Trophoblast cell (in vitro differentiated cells and primary cell): ENCODE measurements at regions not wholly inside any gene's neighbourhood (a gene's known extent, or its start where the extent isn't known, plus 50 kb on each side); places are given as distances from the start of the nearest gene placed in this dataset.
A peak's percentile ranks its signal among the peaks of the same experiment; 100 is the strongest.

Experiments used
- DNase-seq, 2 donors: peaks; one replicate each; pipeline ENCODE4 v3.0.0-alpha.2; 2016
- H2AFZ ChIP-seq: 2 replicates; pipeline ENCODE4 v1.6.1; 2013; ENCODE audit warnings: low read length, moderate library complexity, mild to moderate bottlenecking; ENCODE audit not compliant: insufficient read depth, poor library complexity
- H2AK5ac ChIP-seq: 2 replicates; pipeline ENCODE4 v1.6.1; 2013; ENCODE audit warnings: mild to moderate bottlenecking, low read length
- H2BK120ac ChIP-seq: 2 replicates; pipeline ENCODE4 v1.6.1; 2013; ENCODE audit warnings: low read length, mild to moderate bottlenecking, moderate library complexity; ENCODE audit not compliant: insufficient read depth, poor library complexity
- H2BK12ac ChIP-seq: 2 replicates; pipeline ENCODE4 v1.6.1; 2013; ENCODE audit warnings: mild to moderate bottlenecking, low read length, moderate library complexity
- H2BK5ac ChIP-seq: 2 replicates; pipeline ENCODE4 v1.6.1; 2013; ENCODE audit warnings: low read length, low read depth, moderate library complexity, mild to moderate bottlenecking; ENCODE audit not compliant: poor library complexity
- H3K14ac ChIP-seq: 2 replicates; pipeline ENCODE4 v1.6.1; 2013; ENCODE audit warnings: mild to moderate bottlenecking, low read length
- H3K18ac ChIP-seq: 2 replicates; pipeline ENCODE4 v1.6.1; 2013; ENCODE audit warnings: mild to moderate bottlenecking, low read length
- H3K23ac ChIP-seq: 2 replicates; pipeline ENCODE4 v1.6.1; 2013; ENCODE audit warnings: low read length
- H3K27ac ChIP-seq: 2 replicates; pipeline ENCODE4 v1.5.1; 2013; ENCODE audit warnings: low read depth, mild to moderate bottlenecking, inconsistent platforms, low read length, moderate library complexity
- H3K27me3 ChIP-seq: 2 replicates; pipeline ENCODE4 v1.6.1; 2013; ENCODE audit warnings: inconsistent platforms, mild to moderate bottlenecking, low read length, moderate library complexity; ENCODE audit not compliant: insufficient read depth
- H3K36me3 ChIP-seq, 2 experiments: 1 replicate in 1 of 2; 2 replicates in 1 of 2; pipeline ENCODE4 v1.6.1; 2013; ENCODE audit warnings: low read length in 2 of 2, mild to moderate bottlenecking in 2 of 2, moderate library complexity in 1 of 2; ENCODE audit not compliant: insufficient read depth in 2 of 2, control insufficient read depth in 1 of 2
- H3K4ac ChIP-seq: 2 replicates; pipeline ENCODE4 v1.6.1; 2013; ENCODE audit warnings: low read depth, mild to moderate bottlenecking, low read length, moderate library complexity
- H3K4me1 ChIP-seq, 2 experiments: 1 replicate in 1 of 2; 2 replicates in 1 of 2; pipeline ENCODE4 v1.6.1; 2013; ENCODE audit warnings: low read length in 2 of 2, mild to moderate bottlenecking in 2 of 2, moderate library complexity in 1 of 2; ENCODE audit not compliant: insufficient read depth in 2 of 2, control insufficient read depth in 1 of 2
- H3K4me2 ChIP-seq: 2 replicates; pipeline ENCODE4 v1.6.1; 2013; ENCODE audit warnings: inconsistent platforms, mild to moderate bottlenecking, low read length, moderate library complexity
- H3K4me3 ChIP-seq: 2 replicates; pipeline ENCODE4 v1.5.1; 2013; ENCODE audit warnings: mild to moderate bottlenecking, low read depth, low read length, inconsistent platforms
- H3K79me1 ChIP-seq: one replicate; pipeline ENCODE4 v1.6.1; 2013; ENCODE audit warnings: low read length
- H3K79me2 ChIP-seq: 2 replicates; pipeline ENCODE4 v1.6.1; 2013; ENCODE audit warnings: low read length, mild to moderate bottlenecking; ENCODE audit not compliant: control insufficient read depth, insufficient read depth, poor library complexity
- H3K9ac ChIP-seq: 2 replicates; pipeline ENCODE4 v1.6.1; 2013; ENCODE audit warnings: mild to moderate bottlenecking, low read length
- H3K9me3 ChIP-seq: 2 replicates; pipeline ENCODE4 v1.6.1; 2013; ENCODE audit warnings: low read depth, mild to moderate bottlenecking, control low read depth, inconsistent platforms, low read length; ENCODE audit not compliant: insufficient read depth
- H4K12ac ChIP-seq: 2 replicates; pipeline ENCODE4 v1.6.1; 2013; ENCODE audit warnings: low read depth, mild to moderate bottlenecking, low read length, moderate library complexity
- H4K8ac ChIP-seq: 2 replicates; pipeline ENCODE4 v1.6.1; 2013; ENCODE audit warnings: low read depth, mild to moderate bottlenecking, low read length, moderate library complexity
- H4K91ac ChIP-seq: one replicate; pipeline ENCODE4 v1.6.1; 2013; ENCODE audit warnings: low read depth, mild to moderate bottlenecking, low read length, moderate library complexity
- WGBS: extraction: QIAGEN DNeasy Blood & Tissue Kit; methylation state at CpG from one replicate; pipeline ENCODE4 v1.1.7; 2013; ENCODE audit warnings: missing lambda C conversion rate; ENCODE audit not compliant: insufficient read length, insufficient coverage; ENCODE audit errors: extremely low coverage; 5-methylcytosine and 5-hydroxymethylcytosine counted together

DNA sequence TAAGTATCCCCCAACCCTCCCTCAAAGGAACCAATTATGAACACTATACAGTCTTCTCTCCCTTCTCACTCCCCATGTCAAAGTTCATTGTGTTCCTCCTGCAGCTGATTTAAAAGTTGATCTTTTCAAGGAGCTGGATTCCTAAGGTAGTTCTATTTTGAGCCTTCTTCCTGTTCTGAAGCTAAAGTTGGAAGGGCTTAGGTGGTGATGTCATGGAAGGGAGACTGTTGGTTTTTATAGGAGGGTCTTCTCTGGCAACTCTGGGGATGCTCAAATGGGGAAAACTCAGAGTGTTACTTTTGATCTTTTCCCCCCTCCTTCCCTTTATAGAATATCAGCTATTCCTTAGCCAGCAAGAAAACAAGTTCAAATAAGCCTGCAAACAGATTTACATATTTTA is 83.0 kb upstream of the AK4 start:
- H3K9ac ChIP-seq, result no peak overlapping the region

GRCh38 chr1:65065524-65066418 is 82.2 kb upstream of the AK4 start:
- H3K4me1 ChIP-seq, result peaks cover 0 to 4% of the 10 kb centered on the region in 2 experiments
- H3K36me3 ChIP-seq, result no peaks in the 10 kb centered on the region
- no peak overlapping the region for H2AK5ac ChIP-seq
- H2AFZ ChIP-seq, result no peak overlapping the region
- no peak overlapping the region for H4K91ac ChIP-seq
- no CpG with 5 or more reads among the region's 16 CpGs for WGBS
- no peak overlapping the region for H2BK5ac ChIP-seq
- no peak overlapping the region for H2BK120ac ChIP-seq
- peaks cover 9% of the 10 kb centered on the region for H3K27me3 ChIP-seq
- H3K27ac ChIP-seq, result no peak overlapping the region
- peak; percentile 86 to 89 for DNase-seq
- H3K4me2 ChIP-seq, result peak overlapping the region; percentile 97
- no peak overlapping the region for H3K4ac ChIP-seq
- H3K9me3 ChIP-seq, result no peaks in the 10 kb centered on the region
- no peak overlapping the region for H3K14ac ChIP-seq
- no peak overlapping the region for H3K23ac ChIP-seq
- no peaks in the 10 kb centered on the region for H3K79me2 ChIP-seq
- H4K8ac ChIP-seq, result no peak overlapping the region
- H3K18ac ChIP-seq, result no peak overlapping the region
- H2BK12ac ChIP-seq, result no peak overlapping the region
- H3K4me3 ChIP-seq, result no peak overlapping the region
- H4K12ac ChIP-seq, result no peak overlapping the region
- no peak overlapping the region for H3K9ac ChIP-seq
- peaks cover 1% of the 10 kb centered on the region for H3K79me1 ChIP-seq

More for the DNA sequence above, 83.0 kb upstream of the AK4 start:
- Histone ChIP-seq H2BK120ac (no peak overlapping the region), H3K4me3 (no peak overlapping the region), H3K23ac (no peak overlapping the region), H3K4me1 (peaks cover 0 to 4% of the 10 kb centered on the region in 2 experiments), H2BK5ac (no peak overlapping the region), H3K27ac (no peak overlapping the region), H3K4me2 (no peak overlapping the region), H4K91ac (no peak overlapping the region), H2AK5ac (no peak overlapping the region), H3K18ac (no peak overlapping the region), H3K27me3 (peaks cover 9% of the 10 kb centered on the region), H3K36me3 (no peaks in the 10 kb centered on the region), H3K79me2 (no peaks in the 10 kb centered on the region), H4K8ac (no peak overlapping the region), H3K9me3 (no peaks in the 10 kb centered on the region), H2AFZ (no peak overlapping the region), H3K14ac (no peak overlapping the region), H4K12ac (no peak overlapping the region), H2BK12ac (no peak overlapping the region), H3K79me1 (peaks cover 1% of the 10 kb centered on the region), H3K4ac (no peak overlapping the region)
- no peak for DNase-seq

GRCh38 chr1:65066419-65066765 is 81.6 kb upstream of the AK4 start:
- no CpG with 5 or more reads among the region's 33 CpGs for whole genome bisulfite sequencing

DNA sequence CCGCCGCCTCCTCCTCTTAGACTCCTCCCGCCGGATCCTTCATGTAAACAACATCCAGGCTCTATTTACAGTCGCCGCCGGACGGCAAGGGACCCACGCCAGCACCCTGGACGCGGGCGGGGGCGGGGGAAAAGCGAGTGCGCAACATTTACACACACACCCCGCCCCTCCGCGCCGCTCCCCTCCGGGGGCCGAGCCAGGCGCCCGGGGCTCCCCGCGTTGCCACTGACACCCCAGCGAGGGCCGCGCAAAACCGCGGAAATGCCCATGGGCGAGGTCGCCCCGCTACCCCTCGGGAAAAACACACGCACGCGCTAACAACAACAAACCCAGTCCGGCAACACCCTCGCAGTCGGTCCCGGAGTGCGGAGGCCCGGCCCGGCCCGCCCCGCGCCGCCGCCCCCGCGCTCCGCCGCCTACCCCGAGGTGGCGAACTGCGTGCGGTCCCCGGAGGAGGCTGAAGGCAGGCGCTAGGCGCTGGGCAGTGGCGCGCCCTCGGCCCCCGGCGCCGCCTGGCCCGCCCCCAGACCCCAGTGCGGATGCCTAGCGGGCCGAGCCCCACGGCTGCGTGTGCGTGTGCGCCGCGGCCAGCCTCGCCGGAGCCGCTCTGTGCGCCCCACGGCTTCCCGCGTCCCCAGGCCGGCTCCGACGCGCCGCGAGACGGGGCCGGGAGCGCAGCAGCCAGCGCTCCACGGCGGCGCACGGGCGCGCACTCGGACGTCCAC is 81.1 kb upstream of the AK4 start:
- DNase-seq, result peak; percentile 82 to 87
- Histone ChIP-seq H3K4ac (no peak overlapping the region), H3K36me3 (no peaks in the 10 kb centered on the region)

More at GRCh38 chr1:65066419-65066765, 81.6 kb upstream of the AK4 start:
- DNase-seq, result peak; percentile 21 to 55
- H2AK5ac ChIP-seq, result no peak overlapping the region
- peaks cover 0 to 4% of the 10 kb centered on the region in 2 experiments for H3K4me1 ChIP-seq
- no peak overlapping the region for H4K91ac ChIP-seq
- H2BK120ac ChIP-seq, result no peak overlapping the region
- H4K8ac ChIP-seq, result no peak overlapping the region
- H3K9ac ChIP-seq, result no peak overlapping the region
- H3K4me2 ChIP-seq, result peak overlapping the region; percentile 97
- H2BK5ac ChIP-seq, result no peak overlapping the region
- H3K4me3 ChIP-seq, result peak overlapping the region; percentile 88
- H2BK12ac ChIP-seq, result no peak overlapping the region
- no peak overlapping the region for H3K18ac ChIP-seq
- peaks cover 9% of the 10 kb centered on the region for H3K27me3 ChIP-seq
- H3K4ac ChIP-seq, result no peak overlapping the region
- H3K9me3 ChIP-seq, result no peaks in the 10 kb centered on the region
- H3K79me1 ChIP-seq, result peaks cover 1% of the 10 kb centered on the region
- H2AFZ ChIP-seq, result peak overlapping the region; percentile 66
- no peaks in the 10 kb centered on the region for H3K79me2 ChIP-seq
- no peak overlapping the region for H4K12ac ChIP-seq
- H3K14ac ChIP-seq, result no peak overlapping the region
- no peaks in the 10 kb centered on the region for H3K36me3 ChIP-seq
- no peak overlapping the region for H3K23ac ChIP-seq
- H3K27ac ChIP-seq, result no peak overlapping the region

More for the DNA sequence above, 81.1 kb upstream of the AK4 start:
- Histone ChIP-seq H3K27ac (no peak overlapping the region), H3K4me1 (peaks cover 0 to 4% of the 10 kb centered on the region in 2 experiments), H2BK12ac (no peak overlapping the region), H3K27me3 (peaks cover 9% of the 10 kb centered on the region), H3K9me3 (no peaks in the 10 kb centered on the region), H4K8ac (peak overlapping the region; percentile 76), H4K12ac (no peak overlapping the region), H3K23ac (no peak overlapping the region), H3K18ac (peak overlapping the region; percentile 61), H3K4me3 (peak overlapping the region; percentile 88), H2AFZ (peak overlapping the region; percentile 66), H3K79me2 (no peaks in the 10 kb centered on the region), H3K79me1 (peaks cover 1% of the 10 kb centered on the region), H3K4me2 (peak overlapping the region; percentile 97), H2BK120ac (no peak overlapping the region), H3K14ac (peak overlapping the region; percentile 34), H2AK5ac (no peak overlapping the region), H2BK5ac (no peak overlapping the region), H4K91ac (peak overlapping the region; percentile 4), H3K9ac (peak overlapping the region; percentile 72)
- WGBS, result no CpG with 5 or more reads among the region's 101 CpGs
